WTC11 (cell line): ENCODE measurements at regions not wholly inside any gene's neighbourhood (a gene's known extent, or its start where the extent isn't known, plus 50 kb on each side); places are given as distances from the start of the nearest gene placed in this dataset.

Experiments used
- CBFB ChIP-seq: sonication (generic); formaldehyde crosslinking; IDR thresholded peaks from 2 replicates; pipeline ENCODE4 v1.8.1; 2022; ENCODE audit warnings: mild to moderate bottlenecking, low read depth, missing genetic modification reagents
- CTCF ChIP-seq: fragments of 200-600 bp; IDR thresholded peaks from 2 replicates; pipeline ENCODE4 v1.8.0; 2022; ENCODE audit warnings: antibody characterized with exemption
- KAT7 ChIP-seq: sonication (generic); formaldehyde crosslinking; IDR thresholded peaks from 2 replicates; pipeline ENCODE4 v1.8.1; 2023; ENCODE audit warnings: missing genetic modification reagents, mild to moderate bottlenecking, borderline replicate concordance
- NFYB ChIP-seq: sonication (generic); formaldehyde crosslinking; conservative IDR thresholded peaks from 2 replicates; pipeline ENCODE4 v1.8.0; 2022; ENCODE audit warnings: low read depth, missing genetic modification reagents
- PREB ChIP-seq: sonication (generic); formaldehyde crosslinking; IDR thresholded peaks from 2 replicates; pipeline ENCODE4 v1.8.1; 2022; ENCODE audit warnings: mild to moderate bottlenecking, missing genetic modification reagents, moderate library complexity, borderline replicate concordance

- TF ChIP-seq CTCF (no peak), PREB (no peak), KAT7 (CRISPR knock-in tag) (no peak), NFYB (CRISPR knock-in tag) (no peak), CBFB (no peak)
Measured at GRCh38 chr13:75920536-75920935, 284.4 kb downstream of the LMO7 start.
